Panc1 (cell line): ENCODE measurements at regions not wholly inside any gene's neighbourhood (a gene's known extent, or its start where the extent isn't known, plus 50 kb on each side); places are given as distances from the start of the nearest gene placed in this dataset.

ENCODE experiments used
- ATAC-seq: fragments of 200-7000 bp; cut with Tn5 transposase; 2 replicates; pipeline ENCODE4 v1.9.1; 2020; ENCODE audit warnings: mild to moderate bottlenecking, moderate library complexity
- BruUV-seq: library from RNA; stranded (reverse); fragments of 400-500 nt; replicated peaks from 2 replicates; lab custom pipeline; 2021; lab: Mats Ljungman, UMichigan
- CTCF ChIA-PET: fragments of 300-600 bp; sonication (Branson Sonifier 250); formaldehyde crosslinking; loops from one replicate; lab custom pipeline; 2022; ENCODE audit warnings: antibody characterized with exemption; lab: Charles Lee
- POLR2A ChIA-PET: fragments of 300-600 bp; sonication (Branson Sonifier 250); formaldehyde crosslinking; loops from one replicate; lab custom pipeline; 2022; ENCODE audit warnings: antibody characterized with exemption; lab: Charles Lee
- DNase-seq: peaks from one replicate; pipeline ENCODE4 v3.0.0-alpha.2; 2010; ENCODE audit warnings: low read depth, low spot score
- H3K27ac ChIP-seq: 2 replicates; pipeline ENCODE4 v1.5.1; 2011; ENCODE audit warnings: mild to moderate bottlenecking, low read length, inconsistent platforms
- H3K27me3 ChIP-seq: fragments of 200-500 bp; sonication (Bioruptor generic); 2 replicates; pipeline ENCODE4 v1.6.0; 2014; ENCODE audit warnings: low read length, inconsistent platforms; ENCODE audit not compliant: control insufficient read depth, insufficient read depth
- H3K36me3 ChIP-seq: fragments of 200-500 bp; sonication (Bioruptor generic); 2 replicates; pipeline ENCODE4 v1.5.1; 2014; ENCODE audit warnings: inconsistent platforms, mild to moderate bottlenecking, low read length, moderate library complexity; ENCODE audit not compliant: control insufficient read depth, insufficient read depth
- H3K4me1 ChIP-seq: 2 replicates; pipeline ENCODE4 v1.5.1; 2011; ENCODE audit warnings: inconsistent platforms, mild to moderate bottlenecking, low read length, moderate library complexity; ENCODE audit not compliant: control insufficient read depth, insufficient read depth
- H3K4me3 ChIP-seq, 2 experiments: 2 replicates each; pipeline ENCODE4 v1.5.1; 2011 to 2012; ENCODE audit warnings: low read depth in 2 of 2, low read length in 2 of 2, mild to moderate bottlenecking in 2 of 2, inconsistent platforms in 1 of 2, moderate library complexity in 1 of 2
- H3K9me3 ChIP-seq: fragments of 200-500 bp; sonication (Bioruptor generic); 2 replicates; pipeline ENCODE4 v1.5.1; 2014; ENCODE audit warnings: low read depth, mild to moderate bottlenecking, inconsistent platforms, low read length, moderate library complexity; ENCODE audit not compliant: control insufficient read depth, insufficient read depth
- POLR2AphosphoS5 ChIP-seq: IDR thresholded peaks from 2 replicates; pipeline ENCODE4 v1.6.1; 2012; ENCODE audit warnings: mild to moderate bottlenecking, low read depth, low read length, moderate library complexity
- SIN3A ChIP-seq: IDR thresholded peaks from 2 replicates; pipeline ENCODE4 v1.6.1; 2012; ENCODE audit warnings: low read depth, mild to moderate bottlenecking, low read length, moderate library complexity, borderline replicate concordance; ENCODE audit not compliant: insufficient read depth
- TCF7L2 ChIP-seq: IDR thresholded peaks from 2 replicates; pipeline ENCODE4 v1.6.1; 2011; ENCODE audit warnings: mild to moderate bottlenecking, low read depth, low read length, inconsistent platforms
- in situ Hi-C: cut with HindIII; loops from 2 replicates; pipeline ENCODE4 v1.10.0; 2016; ENCODE audit warnings: low sequenced_read_pairs, low pct_unique_long_range_greater_than_20kb
- intact Hi-C: fragments of 100-400 bp; cut with micrococcal nuclease; formaldehyde crosslinking; loops from one replicate; pipeline ENCODE4 v1.10.0; 2022; ENCODE audit not compliant: unreplicated experiment
- TF ChIP-seq, protein P1 (sequence below): fragments of 450-650 bp; IDR thresholded peaks from 2 replicates; pipeline ENCODE4 v1.5.1; 2017; ENCODE audit warnings: mild to moderate bottlenecking
- TF ChIP-seq, protein P2 (sequence below), 2 experiments: IDR thresholded peaks; 2 replicates each; pipeline ENCODE4 v1.6.1; 2011 to 2012; ENCODE audit warnings: low read depth in 2 of 2, control low read depth in 1 of 2, low read length in 1 of 2, mild to moderate bottlenecking in 1 of 2, moderate library complexity in 1 of 2; ENCODE audit not compliant: insufficient read depth in 1 of 2

DNA sequence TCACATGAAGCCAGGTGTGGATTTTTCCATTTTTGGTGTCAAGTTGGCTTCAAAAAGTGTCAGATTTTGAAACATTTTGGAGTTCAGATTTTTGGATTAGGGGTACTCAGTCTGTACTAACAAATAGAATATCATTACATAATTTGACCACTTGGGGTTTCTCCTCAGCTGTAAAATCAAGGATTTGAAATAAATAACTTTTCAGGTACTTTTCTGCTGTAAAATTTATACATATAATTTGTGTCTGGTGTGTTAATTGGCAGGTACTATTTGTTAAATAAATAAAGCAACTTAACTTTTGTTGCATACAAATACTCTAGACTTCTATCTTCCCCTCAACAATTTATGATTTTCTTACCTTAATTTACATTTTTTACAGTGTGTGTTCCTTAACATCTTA, 234.1 kb upstream of the PRICKLE1 start:
- no peaks in the 10 kb centered on the region for H3K36me3 ChIP-seq
- TF ChIP-seq, protein P1, sequence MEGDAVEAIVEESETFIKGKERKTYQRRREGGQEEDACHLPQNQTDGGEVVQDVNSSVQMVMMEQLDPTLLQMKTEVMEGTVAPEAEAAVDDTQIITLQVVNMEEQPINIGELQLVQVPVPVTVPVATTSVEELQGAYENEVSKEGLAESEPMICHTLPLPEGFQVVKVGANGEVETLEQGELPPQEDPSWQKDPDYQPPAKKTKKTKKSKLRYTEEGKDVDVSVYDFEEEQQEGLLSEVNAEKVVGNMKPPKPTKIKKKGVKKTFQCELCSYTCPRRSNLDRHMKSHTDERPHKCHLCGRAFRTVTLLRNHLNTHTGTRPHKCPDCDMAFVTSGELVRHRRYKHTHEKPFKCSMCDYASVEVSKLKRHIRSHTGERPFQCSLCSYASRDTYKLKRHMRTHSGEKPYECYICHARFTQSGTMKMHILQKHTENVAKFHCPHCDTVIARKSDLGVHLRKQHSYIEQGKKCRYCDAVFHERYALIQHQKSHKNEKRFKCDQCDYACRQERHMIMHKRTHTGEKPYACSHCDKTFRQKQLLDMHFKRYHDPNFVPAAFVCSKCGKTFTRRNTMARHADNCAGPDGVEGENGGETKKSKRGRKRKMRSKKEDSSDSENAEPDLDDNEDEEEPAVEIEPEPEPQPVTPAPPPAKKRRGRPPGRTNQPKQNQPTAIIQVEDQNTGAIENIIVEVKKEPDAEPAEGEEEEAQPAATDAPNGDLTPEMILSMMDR: no peak
- TF ChIP-seq, protein P2, sequence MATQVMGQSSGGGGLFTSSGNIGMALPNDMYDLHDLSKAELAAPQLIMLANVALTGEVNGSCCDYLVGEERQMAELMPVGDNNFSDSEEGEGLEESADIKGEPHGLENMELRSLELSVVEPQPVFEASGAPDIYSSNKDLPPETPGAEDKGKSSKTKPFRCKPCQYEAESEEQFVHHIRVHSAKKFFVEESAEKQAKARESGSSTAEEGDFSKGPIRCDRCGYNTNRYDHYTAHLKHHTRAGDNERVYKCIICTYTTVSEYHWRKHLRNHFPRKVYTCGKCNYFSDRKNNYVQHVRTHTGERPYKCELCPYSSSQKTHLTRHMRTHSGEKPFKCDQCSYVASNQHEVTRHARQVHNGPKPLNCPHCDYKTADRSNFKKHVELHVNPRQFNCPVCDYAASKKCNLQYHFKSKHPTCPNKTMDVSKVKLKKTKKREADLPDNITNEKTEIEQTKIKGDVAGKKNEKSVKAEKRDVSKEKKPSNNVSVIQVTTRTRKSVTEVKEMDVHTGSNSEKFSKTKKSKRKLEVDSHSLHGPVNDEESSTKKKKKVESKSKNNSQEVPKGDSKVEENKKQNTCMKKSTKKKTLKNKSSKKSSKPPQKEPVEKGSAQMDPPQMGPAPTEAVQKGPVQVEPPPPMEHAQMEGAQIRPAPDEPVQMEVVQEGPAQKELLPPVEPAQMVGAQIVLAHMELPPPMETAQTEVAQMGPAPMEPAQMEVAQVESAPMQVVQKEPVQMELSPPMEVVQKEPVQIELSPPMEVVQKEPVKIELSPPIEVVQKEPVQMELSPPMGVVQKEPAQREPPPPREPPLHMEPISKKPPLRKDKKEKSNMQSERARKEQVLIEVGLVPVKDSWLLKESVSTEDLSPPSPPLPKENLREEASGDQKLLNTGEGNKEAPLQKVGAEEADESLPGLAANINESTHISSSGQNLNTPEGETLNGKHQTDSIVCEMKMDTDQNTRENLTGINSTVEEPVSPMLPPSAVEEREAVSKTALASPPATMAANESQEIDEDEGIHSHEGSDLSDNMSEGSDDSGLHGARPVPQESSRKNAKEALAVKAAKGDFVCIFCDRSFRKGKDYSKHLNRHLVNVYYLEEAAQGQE (IDR thresholded peaks at IDR 0.05; ENCODE audit: insufficient read depth in 1 of 2, low read depth in 2 of 2, low read length in 1 of 2): no peak
- TF ChIP-seq SIN3A (no peak), POLR2AphosphoS5 (no peak), TCF7L2 (no peak)
- H3K27ac ChIP-seq: no peak overlapping the region
- ATAC-seq (no peak), DNase-seq (no peak)
- intact Hi-C loops: no loop called here
- ChIA-PET CTCF (no interaction called here), POLR2A (no interaction called here)
- in situ Hi-C loops: no loop called here
- H3K4me1 ChIP-seq: no peaks in the 10 kb centered on the region
- no peaks in the 10 kb centered on the region for H3K27me3 ChIP-seq
- no peaks in the 10 kb centered on the region for H3K9me3 ChIP-seq
- no TSS peak for BruUV-seq
- no peak overlapping the region for H3K4me3 ChIP-seq

DNA sequence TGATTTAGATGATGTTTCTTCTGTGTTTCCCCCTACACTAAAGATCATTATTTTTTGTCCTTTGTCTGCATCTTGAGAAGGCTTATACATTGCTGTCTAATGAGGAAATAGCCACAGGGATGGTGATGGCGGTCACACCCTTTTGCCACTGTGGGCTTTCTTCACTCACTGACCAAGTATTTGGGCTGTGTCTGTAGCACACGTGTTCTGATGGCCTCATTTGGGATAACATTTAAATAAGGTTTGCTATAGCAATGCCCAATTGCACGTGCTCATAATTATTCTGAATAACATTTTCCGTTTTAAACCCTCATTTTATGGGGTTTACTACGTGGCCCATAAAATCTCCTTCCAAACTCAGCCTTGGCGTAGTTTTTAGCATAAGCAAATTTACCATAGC, 230.3 kb upstream of the PRICKLE1 start:
- H3K27ac ChIP-seq: no peak overlapping the region
- H3K36me3 ChIP-seq: no peaks in the 10 kb centered on the region
- intact Hi-C loops: no loop called here
- H3K4me1 ChIP-seq: no peaks in the 10 kb centered on the region
- BruUV-seq: no TSS peak
- POLR2A ChIA-PET: no interaction called here
- H3K4me3 ChIP-seq: no peak overlapping the region
- CTCF ChIA-PET: no interaction called here
- H3K9me3 ChIP-seq: no peaks in the 10 kb centered on the region
- TF ChIP-seq, protein P1: no peak
- TF ChIP-seq POLR2AphosphoS5 (no peak), TCF7L2 (no peak), SIN3A (no peak)
- TF ChIP-seq, protein P2 (IDR thresholded peaks at IDR 0.05; ENCODE audit: insufficient read depth in 1 of 2, low read depth in 2 of 2, low read length in 1 of 2): no peak
- DNase-seq (no peak), ATAC-seq (no peak)
- H3K27me3 ChIP-seq: no peaks in the 10 kb centered on the region
- in situ Hi-C loops: no loop called here
